ENCODE measurements at regions not wholly inside any gene's neighbourhood (a gene's known extent, or its start where the extent isn't known, plus 50 kb on each side); places are given as distances from the start of the nearest gene placed in this dataset.

GRCh38 chr11:97607291-97608000 lies 1217.6 kb downstream of the JRKL start:
- Histone ChIP-seq H3K36me3 (no peaks in the 10 kb centered on the region), H3K4me1 (no peaks in the 10 kb centered on the region), H3K27me3 (no peaks in the 10 kb centered on the region), H3K27ac (no peak overlapping the region), H3K4me3 (no peak overlapping the region), H3K9me3 (peaks cover 0 to 13% (median 0%) of the 10 kb centered on the region in 4 donors)
- TF ChIP-seq POLR2A (IDR thresholded peaks at IDR 0.05) (no peak), CTCF (IDR thresholded peaks at IDR 0.05) (no peak)
- no peak for DNase-seq

GRCh38 chr11:97610000-97610399 lies 1220.2 kb downstream of the JRKL start:
- H3K4me1 ChIP-seq, result no peaks in the 10 kb centered on the region
- H3K9me3 ChIP-seq, result peaks cover 0 to 13% (median 0%) of the 10 kb centered on the region in 4 donors
- TF ChIP-seq CTCF (IDR thresholded peaks at IDR 0.05) (no peak), POLR2A (IDR thresholded peaks at IDR 0.05) (no peak)
- H3K27ac ChIP-seq, result no peak overlapping the region
- H3K4me3 ChIP-seq, result no peak overlapping the region
- no peaks in the 10 kb centered on the region for H3K27me3 ChIP-seq
- no peaks in the 10 kb centered on the region for H3K36me3 ChIP-seq
- no peak for DNase-seq

- DNase-seq, result no peak
- H3K27ac ChIP-seq, result no peak overlapping the region
- H3K4me1 ChIP-seq, result no peaks in the 10 kb centered on the region
- no peaks in the 10 kb centered on the region for H3K36me3 ChIP-seq
- TF ChIP-seq POLR2A (IDR thresholded peaks at IDR 0.05), result no peak
- TF ChIP-seq CTCF (IDR thresholded peaks at IDR 0.05), result no peak
- H3K27me3 ChIP-seq, result no peaks in the 10 kb centered on the region
- H3K9me3 ChIP-seq, result peaks cover 0 to 13% (median 0%) of the 10 kb centered on the region in 4 donors
- no peak overlapping the region for H3K4me3 ChIP-seq
These were observed 1221.0 kb downstream of the JRKL start for GRCh38 chr11:97610854-97611253.

- peaks cover 0 to 14% (median 0%) of the 10 kb centered on the region in 4 donors for H3K9me3 ChIP-seq
- H3K36me3 ChIP-seq, result no peaks in the 10 kb centered on the region
- no peak overlapping the region for H3K4me3 ChIP-seq
- no peak overlapping the region for H3K27ac ChIP-seq
- TF ChIP-seq POLR2A (IDR thresholded peaks at IDR 0.05), result no peak
- TF ChIP-seq CTCF (IDR thresholded peaks at IDR 0.05), result no peak
- no peak for DNase-seq
- H3K4me1 ChIP-seq, result no peaks in the 10 kb centered on the region
- H3K27me3 ChIP-seq, result no peaks in the 10 kb centered on the region
These were observed 1221.5 kb downstream of the JRKL start for GRCh38 chr11:97611345-97611744.

- Histone ChIP-seq H3K4me3 (no peak overlapping the region), H3K27ac (no peak overlapping the region), H3K4me1 (no peaks in the 10 kb centered on the region), H3K27me3 (no peaks in the 10 kb centered on the region), H3K9me3 (peaks cover 0 to 12% (median 0%) of the 10 kb centered on the region in 4 donors), H3K36me3 (no peaks in the 10 kb centered on the region)
- no peak for TF ChIP-seq POLR2A (IDR thresholded peaks at IDR 0.05)
- TF ChIP-seq CTCF (IDR thresholded peaks at IDR 0.05), result no peak
- no peak for DNase-seq
These were observed 1224.8 kb downstream of the JRKL start for GRCh38 chr11:97614606-97615005.

All from Peyer's patch (tissue), 4 donors.